ENCODE measurements at regions not wholly inside any gene's neighbourhood (a gene's known extent, or its start where the extent isn't known, plus 50 kb on each side); places are given as distances from the start of the nearest gene placed in this dataset.

- Histone ChIP-seq H3K4me3 (ENCODE audit: insufficient read depth, low read length) (no peak overlapping the region), H3K36me3 (ENCODE audit: insufficient read depth, low read length) (no peaks in the 10 kb centered on the region), H3K27ac (ENCODE audit: low read depth, low read length) (peak overlapping the region; percentile 50), H2AFZ (ENCODE audit: low read length) (peak overlapping the region; percentile 20), H3K9me3 (ENCODE audit: low read depth, low read length) (no peaks in the 10 kb centered on the region), H4K20me1 (ENCODE audit: insufficient read depth, low read length) (no peaks in the 10 kb centered on the region), H3K4me2 (ENCODE audit: insufficient read depth, low read length) (no peak overlapping the region), H3K4me1 (ENCODE audit: insufficient read depth, low read length) (peaks cover 17% of the 10 kb centered on the region), H3K79me2 (ENCODE audit: insufficient read depth, low read length) (no peaks in the 10 kb centered on the region), H3K27me3 (ENCODE audit: insufficient read depth, low read length) (no peaks in the 10 kb centered on the region)
- no peak for TF ChIP-seq CTCF (IDR thresholded peaks at IDR 0.05; ENCODE audit: extremely low read depth, low read depth, low read length)
- no peak for DNase-seq (ENCODE audit: insufficient read length, low spot score, missing footprints)
These were observed 179.0 kb downstream of the SPCS3 start for GRCh38 chr4:176498617-176499256.

GRCh38 chr4:176499518-176499917 is 179.8 kb downstream of the SPCS3 start:
- Histone ChIP-seq H3K4me1 (ENCODE audit: insufficient read depth, low read length) (peaks cover 17% of the 10 kb centered on the region), H3K27ac (ENCODE audit: low read depth, low read length) (peak overlapping the region; percentile 62), H3K9me3 (ENCODE audit: low read depth, low read length) (no peaks in the 10 kb centered on the region), H3K36me3 (ENCODE audit: insufficient read depth, low read length) (no peaks in the 10 kb centered on the region), H3K4me3 (ENCODE audit: insufficient read depth, low read length) (peak overlapping the region; percentile 52), H4K20me1 (ENCODE audit: insufficient read depth, low read length) (no peaks in the 10 kb centered on the region), H3K27me3 (ENCODE audit: insufficient read depth, low read length) (no peaks in the 10 kb centered on the region), H3K79me2 (ENCODE audit: insufficient read depth, low read length) (no peaks in the 10 kb centered on the region), H2AFZ (ENCODE audit: low read length) (no peak overlapping the region), H3K4me2 (ENCODE audit: insufficient read depth, low read length) (peak overlapping the region; percentile 80)
- DNase-seq (ENCODE audit: insufficient read length, low spot score, missing footprints): peak; percentile 52
- TF ChIP-seq CTCF (IDR thresholded peaks at IDR 0.05; ENCODE audit: extremely low read depth, low read depth, low read length): no peak

GRCh38 chr4:176500894-176501293 is 181.1 kb downstream of the SPCS3 start:
- no peak overlapping the region for H3K27ac ChIP-seq (ENCODE audit: low read depth, low read length)
- TF ChIP-seq CTCF (IDR thresholded peaks at IDR 0.05; ENCODE audit: extremely low read depth, low read depth, low read length): no peak
- H3K79me2 ChIP-seq (ENCODE audit: insufficient read depth, low read length): no peaks in the 10 kb centered on the region
- H3K4me3 ChIP-seq (ENCODE audit: insufficient read depth, low read length): no peak overlapping the region
- no peak overlapping the region for H3K4me2 ChIP-seq (ENCODE audit: insufficient read depth, low read length)
- H3K27me3 ChIP-seq (ENCODE audit: insufficient read depth, low read length): no peaks in the 10 kb centered on the region
- no peaks in the 10 kb centered on the region for H3K36me3 ChIP-seq (ENCODE audit: insufficient read depth, low read length)
- H2AFZ ChIP-seq (ENCODE audit: low read length): no peak overlapping the region
- peaks cover 17% of the 10 kb centered on the region for H3K4me1 ChIP-seq (ENCODE audit: insufficient read depth, low read length)
- no peaks in the 10 kb centered on the region for H3K9me3 ChIP-seq (ENCODE audit: low read depth, low read length)
- DNase-seq (ENCODE audit: insufficient read length, low spot score, missing footprints): no peak
- no peaks in the 10 kb centered on the region for H4K20me1 ChIP-seq (ENCODE audit: insufficient read depth, low read length)

GRCh38 chr4:176504118-176504517 is 184.4 kb downstream of the SPCS3 start:
- Histone ChIP-seq H3K4me2 (ENCODE audit: insufficient read depth, low read length) (no peak overlapping the region), H3K9me3 (ENCODE audit: low read depth, low read length) (no peaks in the 10 kb centered on the region), H3K4me1 (ENCODE audit: insufficient read depth, low read length) (peaks cover 8% of the 10 kb centered on the region), H3K27ac (ENCODE audit: low read depth, low read length) (no peak overlapping the region), H3K79me2 (ENCODE audit: insufficient read depth, low read length) (no peaks in the 10 kb centered on the region), H3K4me3 (ENCODE audit: insufficient read depth, low read length) (no peak overlapping the region), H2AFZ (ENCODE audit: low read length) (no peak overlapping the region), H3K36me3 (ENCODE audit: insufficient read depth, low read length) (no peaks in the 10 kb centered on the region), H4K20me1 (ENCODE audit: insufficient read depth, low read length) (no peaks in the 10 kb centered on the region), H3K27me3 (ENCODE audit: insufficient read depth, low read length) (no peaks in the 10 kb centered on the region)
- no peak for DNase-seq (ENCODE audit: insufficient read length, low spot score, missing footprints)
- TF ChIP-seq CTCF (IDR thresholded peaks at IDR 0.05; ENCODE audit: extremely low read depth, low read depth, low read length): no peak

Measured in osteoblast (primary cell).